ENCODE measurements at regions not wholly inside any gene's neighbourhood (a gene's known extent, or its start where the extent isn't known, plus 50 kb on each side); places are given as distances from the start of the nearest gene placed in this dataset.

- no peaks in the 10 kb centered on the region for H3K27me3 ChIP-seq
- H3K4me1 ChIP-seq: no peaks in the 10 kb centered on the region
- 90 to 96% (median 94%) methylated on average over 1 of the region's 1 CpG for WGBS, 5 donors
- intact Hi-C loops (cut with DNase I; ENCODE audit: low total_unique reads): no loop called here
- DNase-seq: no peak
- no peak for TF ChIP-seq POLR2A (IDR thresholded peaks at IDR 0.05)
- no peak overlapping the region for H3K4me3 ChIP-seq
- no peaks in the 10 kb centered on the region for H3K36me3 ChIP-seq
- peaks cover 0 to 11% (median 0%) of the 10 kb centered on the region in 4 donors for H3K9me3 ChIP-seq
- no peak overlapping the region for H3K27ac ChIP-seq
Observed at GRCh38 chr13:57553932-57554331, 77.6 kb upstream of the PCDH17 start.

- no peak for TF ChIP-seq CTCF (IDR thresholded peaks at IDR 0.05)
- no peak for TF ChIP-seq EP300 (IDR thresholded peaks at IDR 0.05)
- no peak overlapping the region for H3K4me3 ChIP-seq
- 5 to 14% (median 8%) methylated on average over 4 of the region's 4 CpGs for WGBS, 5 donors
- peaks cover 0 to 8% (median 0%) of the 10 kb centered on the region in 4 donors for H3K9me3 ChIP-seq
- H3K36me3 ChIP-seq: no peaks in the 10 kb centered on the region
- peak in 1 of 2 donors; percentile 20 for DNase-seq
- H3K27ac ChIP-seq: no peak overlapping the region
- intact Hi-C loops (cut with DNase I; ENCODE audit: low total_unique reads): no loop called here
- no peaks in the 10 kb centered on the region for H3K27me3 ChIP-seq
- no peaks in the 10 kb centered on the region for H3K4me1 ChIP-seq
Observed at GRCh38 chr13:57558051-57558467, 73.5 kb upstream of the PCDH17 start.

GRCh38 chr13:57568865-57569264 lies 62.7 kb upstream of the PCDH17 start:
- Histone ChIP-seq H3K27ac (no peak overlapping the region), H3K4me1 (no peaks in the 10 kb centered on the region), H3K9me3 (peaks cover 0 to 10% (median 0%) of the 10 kb centered on the region in 4 donors), H3K4me3 (no peak overlapping the region), H3K27me3 (no peaks in the 10 kb centered on the region), H3K36me3 (no peaks in the 10 kb centered on the region)
- DNase-seq: peak in 1 of 2 donors; percentile 15
- TF ChIP-seq POLR2A (IDR thresholded peaks at IDR 0.05) (no peak), EP300 (IDR thresholded peaks at IDR 0.05) (no peak), CTCF (IDR thresholded peaks at IDR 0.05) (no peak), POLR2AphosphoS5 (IDR thresholded peaks at IDR 0.05) (no peak)
- intact Hi-C loops (cut with DNase I; ENCODE audit: low total_unique reads): no loop called here
- 24 to 53% (median 34%) methylated on average over 2 of the region's 2 CpGs for WGBS, 5 donors

GRCh38 chr13:57569986-57570385 lies 61.6 kb upstream of the PCDH17 start:
- Histone ChIP-seq H3K4me3 (no peak overlapping the region), H3K9me3 (peaks cover 0 to 10% (median 0%) of the 10 kb centered on the region in 4 donors), H3K27me3 (no peaks in the 10 kb centered on the region), H3K36me3 (no peaks in the 10 kb centered on the region), H3K4me1 (no peaks in the 10 kb centered on the region), H3K27ac (no peak overlapping the region)
- intact Hi-C loops (cut with DNase I; ENCODE audit: low total_unique reads): no loop called here
- TF ChIP-seq POLR2AphosphoS5 (IDR thresholded peaks at IDR 0.05) (no peak), EP300 (IDR thresholded peaks at IDR 0.05) (no peak), POLR2A (IDR thresholded peaks at IDR 0.05) (no peak), CTCF (IDR thresholded peaks at IDR 0.05) (no peak)
- DNase-seq: no peak
- 0 to 22% (median 6%) methylated on average over 1 of the region's 1 CpG for WGBS, 5 donors
